HEK293 (cell line): ENCODE measurements at regions not wholly inside any gene's neighbourhood (a gene's known extent, or its start where the extent isn't known, plus 50 kb on each side); places are given as distances from the start of the nearest gene placed in this dataset.

ENCODE experiments used
- CTCF ChIA-PET: fragments of 350-600 bp; formaldehyde crosslinking; extraction: SDS; loops from one replicate; lab custom pipeline; 2021; ENCODE audit warnings: antibody characterized with exemption; lab: Yijun Ruan, JAX
- POLR2A ChIA-PET: fragments of 300-600 bp; formaldehyde crosslinking; extraction: SDS; loops from one replicate; lab custom pipeline; 2020; ENCODE audit warnings: antibody characterized with exemption, inconsistent platforms; lab: Yijun Ruan, JAX
- H3K27ac ChIP-seq: fragments of 200-500 bp; sonication (Bioruptor generic); 2 replicates; pipeline ENCODE4 v1.5.1; 2014; ENCODE audit warnings: low read depth, low read length, control low read depth, inconsistent platforms; ENCODE audit errors: extremely low read depth
- H3K36me3 ChIP-seq, 2 experiments: fragments of 200-500 bp in 1 of 2; sonication (Bioruptor generic) in 1 of 2; 1 replicate in 1 of 2; 2 replicates in 1 of 2; pipeline ENCODE4 v1.5.1; 2014 to 2017; ENCODE audit warnings: inconsistent platforms in 2 of 2, low read length in 2 of 2; ENCODE audit not compliant: control insufficient read depth in 2 of 2, insufficient read depth in 1 of 2
- H3K4me1 ChIP-seq: fragments of 200-500 bp; sonication (Bioruptor generic); 2 replicates; pipeline ENCODE4 v1.5.1; 2014; ENCODE audit warnings: mild to moderate bottlenecking, low read length, inconsistent platforms; ENCODE audit not compliant: control insufficient read depth, insufficient read depth
- H3K4me3 ChIP-seq: 2 replicates; pipeline ENCODE4 v1.5.1; 2011; ENCODE audit warnings: low read depth, mild to moderate bottlenecking, control low read depth, low read length, moderate library complexity
- H3K9me3 ChIP-seq: fragments of 200-500 bp; sonication (Bioruptor generic); 2 replicates; pipeline ENCODE4 v1.5.1; 2014; ENCODE audit warnings: low read depth, low read length, inconsistent platforms; ENCODE audit not compliant: control insufficient read depth, insufficient read depth
- BCL6B ChIP-seq: fragments of 450-650 bp; formaldehyde crosslinking; IDR thresholded peaks from 2 replicates; pipeline ENCODE4 v1.5.1; 2017; ENCODE audit warnings: missing biosample characterization, missing genetic modification characterization
- CTCF ChIP-seq: fragments of 450-650 bp; formaldehyde crosslinking; IDR thresholded peaks from 2 replicates; pipeline ENCODE4 v1.5.1; 2016; ENCODE audit warnings: missing biosample characterization, missing genetic modification characterization
- KLF10 ChIP-seq: fragments of 450-650 bp; IDR thresholded peaks from 2 replicates; pipeline ENCODE4 v1.5.1; 2018; ENCODE audit warnings: missing biosample characterization, mild to moderate bottlenecking, missing genetic modification characterization
- KLF7 ChIP-seq: fragments of 450-650 bp; formaldehyde crosslinking; IDR thresholded peaks from 2 replicates; pipeline ENCODE4 v1.5.1; 2016; ENCODE audit warnings: missing biosample characterization, missing genetic modification characterization, borderline replicate concordance
- OSR2 ChIP-seq: fragments of 450-650 bp; formaldehyde crosslinking; IDR thresholded peaks from 2 replicates; pipeline ENCODE4 v1.5.1; 2016; ENCODE audit warnings: missing biosample characterization, missing genetic modification characterization
- REST ChIP-seq: fragments of 450-650 bp; formaldehyde crosslinking; IDR thresholded peaks from 2 replicates; pipeline ENCODE4 v1.5.1; 2016; ENCODE audit warnings: missing biosample characterization, missing genetic modification characterization
- ZEB2 ChIP-seq: fragments of 450-650 bp; formaldehyde crosslinking; IDR thresholded peaks from 2 replicates; pipeline ENCODE4 v1.5.1; 2016; ENCODE audit warnings: missing biosample characterization, missing genetic modification characterization
- ZFP69B ChIP-seq: fragments of 450-650 bp; formaldehyde crosslinking; IDR thresholded peaks from 2 replicates; pipeline ENCODE4 v1.5.1; 2016; ENCODE audit warnings: missing biosample characterization, missing genetic modification characterization
- ZNF112 ChIP-seq: fragments of 450-650 bp; formaldehyde crosslinking; IDR thresholded peaks from 2 replicates; pipeline ENCODE4 v1.5.0; 2017; ENCODE audit warnings: missing biosample characterization, missing genetic modification characterization
- ZNF157 ChIP-seq: fragments of 450-650 bp; formaldehyde crosslinking; IDR thresholded peaks from 2 replicates; pipeline ENCODE4 v1.5.1; 2016; ENCODE audit warnings: missing biosample characterization, missing genetic modification characterization
- ZNF175 ChIP-seq: fragments of 450-650 bp; formaldehyde crosslinking; IDR thresholded peaks from 2 replicates; pipeline ENCODE4 v1.5.1; 2016; ENCODE audit warnings: missing biosample characterization, missing genetic modification characterization
- ZNF280C ChIP-seq: fragments of 450-650 bp; formaldehyde crosslinking; IDR thresholded peaks from 2 replicates; pipeline ENCODE4 v1.5.1; 2016; ENCODE audit warnings: missing biosample characterization, missing genetic modification characterization
- ZNF391 ChIP-seq: fragments of 450-650 bp; formaldehyde crosslinking; IDR thresholded peaks from 2 replicates; pipeline ENCODE4 v1.5.1; 2016; ENCODE audit warnings: low read depth, missing biosample characterization, missing genetic modification characterization, borderline replicate concordance
- ZNF449 ChIP-seq: fragments of 450-650 bp; formaldehyde crosslinking; IDR thresholded peaks from 2 replicates; pipeline ENCODE4 v1.5.1; 2017; ENCODE audit warnings: missing biosample characterization, mild to moderate bottlenecking, missing genetic modification characterization, moderate library complexity
- ZNF664 ChIP-seq: fragments of 450-650 bp; formaldehyde crosslinking; IDR thresholded peaks from 2 replicates; pipeline ENCODE4 v1.5.1; 2016; ENCODE audit warnings: missing biosample characterization, missing genetic modification characterization
- ZNF670 ChIP-seq: fragments of 450-650 bp; formaldehyde crosslinking; IDR thresholded peaks from 2 replicates; pipeline ENCODE4 v1.5.1; 2016; ENCODE audit warnings: missing biosample characterization, missing genetic modification characterization, low read depth
- ZNF791 ChIP-seq: fragments of 450-650 bp; formaldehyde crosslinking; IDR thresholded peaks from 2 replicates; pipeline ENCODE4 v1.5.1; 2016; ENCODE audit warnings: missing biosample characterization, missing genetic modification characterization
- ZNF837 ChIP-seq: fragments of 450-650 bp; formaldehyde crosslinking; IDR thresholded peaks from 2 replicates; pipeline ENCODE4 v1.5.1; 2016; ENCODE audit warnings: missing biosample characterization, missing genetic modification characterization
- ZSCAN16 ChIP-seq: fragments of 450-650 bp; formaldehyde crosslinking; IDR thresholded peaks from 2 replicates; pipeline ENCODE4 v1.5.1; 2016; ENCODE audit warnings: missing biosample characterization, missing genetic modification characterization
- ZSCAN18 ChIP-seq: fragments of 450-650 bp; formaldehyde crosslinking; IDR thresholded peaks from 2 replicates; pipeline ENCODE4 v1.5.1; 2016; ENCODE audit warnings: missing biosample characterization, missing genetic modification characterization
- ZSCAN30 ChIP-seq: fragments of 450-650 bp; IDR thresholded peaks from 2 replicates; pipeline ENCODE4 v1.5.1; 2018; ENCODE audit warnings: missing biosample characterization, mild to moderate bottlenecking, missing genetic modification characterization, moderate library complexity

- no peak overlapping the region for H3K27ac ChIP-seq
- H3K36me3 ChIP-seq = no peaks in the 10 kb centered on the region
- TF ChIP-seq ZNF670 (tag by site-specific recombination) = no peak
- no peak overlapping the region for H3K4me3 ChIP-seq
- ChIA-PET CTCF (no interaction called here), POLR2A (no interaction called here)
- no peaks in the 10 kb centered on the region for H3K4me1 ChIP-seq
- no peaks in the 10 kb centered on the region for H3K9me3 ChIP-seq
Measured at GRCh38 chr17:22145605-22146178, 453.4 kb downstream of the KCNJ18 start.

- ChIA-PET POLR2A (no interaction called here), CTCF (no interaction called here)
- no peaks in the 10 kb centered on the region for H3K9me3 ChIP-seq
- no peaks in the 10 kb centered on the region for H3K36me3 ChIP-seq
- H3K27ac ChIP-seq = no peak overlapping the region
- H3K4me1 ChIP-seq = no peaks in the 10 kb centered on the region
- TF ChIP-seq ZSCAN18 (tag by site-specific recombination) = no peak
- no peak for TF ChIP-seq ZFP69B (tag by site-specific recombination)
- TF ChIP-seq REST (tag by site-specific recombination) = no peak
- TF ChIP-seq ZNF664 = no peak
- TF ChIP-seq ZSCAN30 = no peak
- TF ChIP-seq BCL6B (tag by site-specific recombination) = no peak
- TF ChIP-seq ZEB2 (tag by site-specific recombination) = no peak
- TF ChIP-seq ZNF280C = no peak
- TF ChIP-seq ZSCAN16 (tag by site-specific recombination) = no peak
- TF ChIP-seq ZNF175 = no peak
- TF ChIP-seq OSR2 (tag by site-specific recombination) = no peak
- no peak overlapping the region for H3K4me3 ChIP-seq
Measured at GRCh38 chr17:22158364-22158763, 466.0 kb downstream of the KCNJ18 start.

- POLR2A ChIA-PET = no interaction called here
- CTCF ChIA-PET = no interaction called here
- TF ChIP-seq CTCF (tag by site-specific recombination) (no peak), KLF7 (tag by site-specific recombination) (no peak), ZNF837 (tag by site-specific recombination) (no peak), KLF10 (no peak), ZNF391 (tag by site-specific recombination) (no peak), ZNF449 (no peak), ZNF157 (tag by site-specific recombination) (no peak), ZSCAN30 (no peak), ZNF791 (tag by site-specific recombination) (no peak), ZNF112 (tag by site-specific recombination) (no peak)
Measured at GRCh38 chr17:22161376-22161775, 469.1 kb downstream of the KCNJ18 start.

More at GRCh38 chr17:22161376-22161775, 469.1 kb downstream of the KCNJ18 start:
- Histone ChIP-seq H3K27ac (no peak overlapping the region), H3K4me3 (no peak overlapping the region), H3K36me3 (no peaks in the 10 kb centered on the region), H3K4me1 (no peaks in the 10 kb centered on the region), H3K9me3 (no peaks in the 10 kb centered on the region)
